SK-N-SH treated with all-trans-retinoic acid at 6 μM for 48 hours (cell line): ENCODE measurements at regions not wholly inside any gene's neighbourhood (a gene's known extent, or its start where the extent isn't known, plus 50 kb on each side); places are given as distances from the start of the nearest gene placed in this dataset.

Experiments used
- BACH2 ChIP-seq: fragments of 250-450 bp; sonication (Bioruptor Pico); IDR thresholded peaks from 2 replicates; pipeline ENCODE4 v1.9.0; 2021; ENCODE audit warnings: mild to moderate bottlenecking, borderline replicate concordance
- ZC3H10 ChIP-seq: fragments of 250-450 bp; sonication (Bioruptor Pico); IDR thresholded peaks from 2 replicates; pipeline ENCODE4 v1.5.1; 2021; ENCODE audit warnings: mild to moderate bottlenecking, moderate library complexity
- ZNF70 ChIP-seq: fragments of 450-650 bp; formaldehyde crosslinking; IDR thresholded peaks from 2 replicates; pipeline ENCODE4 v1.5.0; 2020; ENCODE audit warnings: mild to moderate bottlenecking, moderate library complexity
- ZNF8 ChIP-seq: fragments of 450-650 bp; formaldehyde crosslinking; IDR thresholded peaks from 2 replicates; pipeline ENCODE4 v1.5.0; 2020; ENCODE audit warnings: mild to moderate bottlenecking, moderate library complexity
- TF ChIP-seq, protein P1 (sequence below): fragments of 250-450 bp; sonication (Bioruptor Pico); IDR thresholded peaks from 2 replicates; pipeline ENCODE4 v1.5.1; 2021; ENCODE audit warnings: mild to moderate bottlenecking, moderate library complexity
- TF ChIP-seq, protein P2 (sequence below): fragments of 250-450 bp; sonication (Bioruptor Pico); IDR thresholded peaks from 2 replicates; pipeline ENCODE4 v1.8.0; 2021; ENCODE audit warnings: low read depth, mild to moderate bottlenecking, moderate library complexity, borderline replicate concordance
- TF ChIP-seq, protein P3 (sequence below): fragments of 250-450 bp; sonication (Bioruptor Pico); IDR thresholded peaks from 2 replicates; pipeline ENCODE4 v1.8.0; 2020; ENCODE audit warnings: mild to moderate bottlenecking, moderate library complexity, borderline replicate concordance
- TF ChIP-seq, protein P4 (sequence below): fragments of 250-450 bp; sonication (Bioruptor Pico); IDR thresholded peaks from 2 replicates; pipeline ENCODE4 v1.5.1; 2020; ENCODE audit warnings: low read depth, mild to moderate bottlenecking, moderate library complexity

DNA sequence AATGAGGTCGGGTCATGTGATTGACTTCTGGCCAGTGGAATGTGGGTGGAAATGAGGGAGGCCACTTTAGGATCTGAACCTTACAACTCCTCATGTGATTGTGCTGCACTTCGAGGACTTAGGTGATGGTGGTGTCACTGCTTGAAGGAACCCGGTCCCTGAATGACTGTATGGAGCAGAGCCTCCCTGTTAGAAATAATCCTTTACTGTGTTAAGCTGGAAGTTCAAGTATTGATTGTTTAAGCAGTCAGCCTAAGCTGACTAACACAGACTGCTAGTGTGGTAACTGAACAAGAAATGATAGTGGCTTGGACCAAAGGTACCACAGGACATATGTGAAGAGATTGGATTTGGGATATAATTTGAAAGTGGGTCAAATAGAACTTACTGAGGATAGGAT lies 138.0 kb downstream of the OPN5 start:
- TF ChIP-seq, protein P1, sequence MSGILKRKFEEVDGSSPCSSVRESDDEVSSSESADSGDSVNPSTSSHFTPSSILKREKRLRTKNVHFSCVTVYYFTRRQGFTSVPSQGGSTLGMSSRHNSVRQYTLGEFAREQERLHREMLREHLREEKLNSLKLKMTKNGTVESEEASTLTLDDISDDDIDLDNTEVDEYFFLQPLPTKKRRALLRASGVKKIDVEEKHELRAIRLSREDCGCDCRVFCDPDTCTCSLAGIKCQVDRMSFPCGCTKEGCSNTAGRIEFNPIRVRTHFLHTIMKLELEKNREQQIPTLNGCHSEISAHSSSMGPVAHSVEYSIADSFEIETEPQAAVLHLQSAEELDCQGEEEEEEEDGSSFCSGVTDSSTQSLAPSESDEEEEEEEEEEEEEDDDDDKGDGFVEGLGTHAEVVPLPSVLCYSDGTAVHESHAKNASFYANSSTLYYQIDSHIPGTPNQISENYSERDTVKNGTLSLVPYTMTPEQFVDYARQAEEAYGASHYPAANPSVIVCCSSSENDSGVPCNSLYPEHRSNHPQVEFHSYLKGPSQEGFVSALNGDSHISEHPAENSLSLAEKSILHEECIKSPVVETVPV: no peak
- TF ChIP-seq, protein P2, sequence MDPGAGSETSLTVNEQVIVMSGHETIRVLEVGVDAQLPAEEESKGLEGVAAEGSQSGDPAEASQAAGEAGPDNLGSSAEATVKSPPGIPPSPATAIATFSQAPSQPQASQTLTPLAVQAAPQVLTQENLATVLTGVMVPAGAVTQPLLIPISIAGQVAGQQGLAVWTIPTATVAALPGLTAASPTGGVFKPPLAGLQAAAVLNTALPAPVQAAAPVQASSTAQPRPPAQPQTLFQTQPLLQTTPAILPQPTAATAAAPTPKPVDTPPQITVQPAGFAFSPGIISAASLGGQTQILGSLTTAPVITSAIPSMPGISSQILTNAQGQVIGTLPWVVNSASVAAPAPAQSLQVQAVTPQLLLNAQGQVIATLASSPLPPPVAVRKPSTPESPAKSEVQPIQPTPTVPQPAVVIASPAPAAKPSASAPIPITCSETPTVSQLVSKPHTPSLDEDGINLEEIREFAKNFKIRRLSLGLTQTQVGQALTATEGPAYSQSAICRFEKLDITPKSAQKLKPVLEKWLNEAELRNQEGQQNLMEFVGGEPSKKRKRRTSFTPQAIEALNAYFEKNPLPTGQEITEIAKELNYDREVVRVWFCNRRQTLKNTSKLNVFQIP (CRISPR knock-in tag): no peak
- TF ChIP-seq, protein P3, sequence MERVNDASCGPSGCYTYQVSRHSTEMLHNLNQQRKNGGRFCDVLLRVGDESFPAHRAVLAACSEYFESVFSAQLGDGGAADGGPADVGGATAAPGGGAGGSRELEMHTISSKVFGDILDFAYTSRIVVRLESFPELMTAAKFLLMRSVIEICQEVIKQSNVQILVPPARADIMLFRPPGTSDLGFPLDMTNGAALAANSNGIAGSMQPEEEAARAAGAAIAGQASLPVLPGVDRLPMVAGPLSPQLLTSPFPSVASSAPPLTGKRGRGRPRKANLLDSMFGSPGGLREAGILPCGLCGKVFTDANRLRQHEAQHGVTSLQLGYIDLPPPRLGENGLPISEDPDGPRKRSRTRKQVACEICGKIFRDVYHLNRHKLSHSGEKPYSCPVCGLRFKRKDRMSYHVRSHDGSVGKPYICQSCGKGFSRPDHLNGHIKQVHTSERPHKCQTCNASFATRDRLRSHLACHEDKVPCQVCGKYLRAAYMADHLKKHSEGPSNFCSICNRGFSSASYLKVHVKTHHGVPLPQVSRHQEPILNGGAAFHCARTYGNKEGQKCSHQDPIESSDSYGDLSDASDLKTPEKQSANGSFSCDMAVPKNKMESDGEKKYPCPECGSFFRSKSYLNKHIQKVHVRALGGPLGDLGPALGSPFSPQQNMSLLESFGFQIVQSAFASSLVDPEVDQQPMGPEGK: no peak
- TF ChIP-seq, protein P4, sequence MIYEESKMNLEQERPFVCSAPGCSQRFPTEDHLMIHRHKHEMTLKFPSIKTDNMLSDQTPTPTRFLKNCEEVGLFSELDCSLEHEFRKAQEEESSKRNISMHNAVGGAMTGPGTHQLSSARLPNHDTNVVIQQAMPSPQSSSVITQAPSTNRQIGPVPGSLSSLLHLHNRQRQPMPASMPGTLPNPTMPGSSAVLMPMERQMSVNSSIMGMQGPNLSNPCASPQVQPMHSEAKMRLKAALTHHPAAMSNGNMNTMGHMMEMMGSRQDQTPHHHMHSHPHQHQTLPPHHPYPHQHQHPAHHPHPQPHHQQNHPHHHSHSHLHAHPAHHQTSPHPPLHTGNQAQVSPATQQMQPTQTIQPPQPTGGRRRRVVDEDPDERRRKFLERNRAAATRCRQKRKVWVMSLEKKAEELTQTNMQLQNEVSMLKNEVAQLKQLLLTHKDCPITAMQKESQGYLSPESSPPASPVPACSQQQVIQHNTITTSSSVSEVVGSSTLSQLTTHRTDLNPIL (CRISPR knock-in tag): no peak
- TF ChIP-seq ZC3H10 (CRISPR knock-in tag) (no peak), ZNF70 (CRISPR knock-in tag) (no peak), BACH2 (no peak), ZNF8 (CRISPR knock-in tag) (no peak)
